ENCODE measurements at regions not wholly inside any gene's neighbourhood (a gene's known extent, or its start where the extent isn't known, plus 50 kb on each side); places are given as distances from the start of the nearest gene placed in this dataset.

- TF ChIP-seq CTCF (conservative IDR thresholded peaks at IDR 0.05) (no peak), ZFX (IDR thresholded peaks at IDR 0.05) (no peak)
Observed at GRCh38 chr18:10361660-10362059, 92.8 kb upstream of the APCDD1 start.
